ENCODE measurements at regions not wholly inside any gene's neighbourhood (a gene's known extent, or its start where the extent isn't known, plus 50 kb on each side); places are given as distances from the start of the nearest gene placed in this dataset.

DNA sequence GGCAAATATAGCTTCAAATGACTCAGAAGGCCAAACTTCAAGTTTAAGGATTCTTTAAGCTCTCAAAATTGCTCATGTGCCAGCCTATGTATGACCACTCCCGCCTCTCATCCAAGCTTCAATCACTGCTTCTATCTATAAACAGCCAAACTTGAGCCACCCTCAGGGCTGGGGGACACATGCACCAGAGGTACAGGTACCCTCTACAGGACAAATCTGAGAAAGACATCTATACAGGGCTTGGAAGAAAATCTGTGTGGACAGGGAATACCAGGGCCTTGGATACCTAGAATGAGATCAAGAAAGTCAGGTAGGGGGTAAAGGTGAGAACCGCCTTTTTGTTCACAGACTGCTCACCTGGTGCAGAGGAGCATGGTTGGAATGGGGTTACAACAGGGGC lies 217.9 kb downstream of the ATPSCKMT start:
- no peaks in the 10 kb centered on the region for H3K9me2 ChIP-seq (ENCODE audit: insufficient read depth, low read length)
- H3K79me2 ChIP-seq (ENCODE audit: insufficient read depth, low read depth, low read length) = no peaks in the 10 kb centered on the region
- CTCF ChIA-PET (ENCODE audit: unreplicated experiment) = no interaction called here
- DNase-seq (ENCODE audit: low spot score) = no peak
- H3K27ac ChIP-seq (ENCODE audit: low read depth, low read length, poor library complexity, severe bottlenecking) = no peak overlapping the region
- no peak overlapping the region for H2AFZ ChIP-seq (ENCODE audit: low read length)
- intact Hi-C loops (cut with micrococcal nuclease; ENCODE audit: unreplicated experiment) = no loop called here
- no TSS peak for BruUV-seq (replicated peaks)
- no peaks in the 10 kb centered on the region for H3K36me3 ChIP-seq (ENCODE audit: insufficient read depth, low read length)
- H3K4me1 ChIP-seq (ENCODE audit: insufficient read depth, low read length, poor library complexity, severe bottlenecking) = no peaks in the 10 kb centered on the region
- H3K4me2 ChIP-seq (ENCODE audit: low read length) = no peak overlapping the region
- H4K20me1 ChIP-seq (ENCODE audit: insufficient read depth, low read length) = no peaks in the 10 kb centered on the region
- no peaks in the 10 kb centered on the region for H3K9me3 ChIP-seq (ENCODE audit: low read length)
- TF ChIP-seq, protein P1, sequence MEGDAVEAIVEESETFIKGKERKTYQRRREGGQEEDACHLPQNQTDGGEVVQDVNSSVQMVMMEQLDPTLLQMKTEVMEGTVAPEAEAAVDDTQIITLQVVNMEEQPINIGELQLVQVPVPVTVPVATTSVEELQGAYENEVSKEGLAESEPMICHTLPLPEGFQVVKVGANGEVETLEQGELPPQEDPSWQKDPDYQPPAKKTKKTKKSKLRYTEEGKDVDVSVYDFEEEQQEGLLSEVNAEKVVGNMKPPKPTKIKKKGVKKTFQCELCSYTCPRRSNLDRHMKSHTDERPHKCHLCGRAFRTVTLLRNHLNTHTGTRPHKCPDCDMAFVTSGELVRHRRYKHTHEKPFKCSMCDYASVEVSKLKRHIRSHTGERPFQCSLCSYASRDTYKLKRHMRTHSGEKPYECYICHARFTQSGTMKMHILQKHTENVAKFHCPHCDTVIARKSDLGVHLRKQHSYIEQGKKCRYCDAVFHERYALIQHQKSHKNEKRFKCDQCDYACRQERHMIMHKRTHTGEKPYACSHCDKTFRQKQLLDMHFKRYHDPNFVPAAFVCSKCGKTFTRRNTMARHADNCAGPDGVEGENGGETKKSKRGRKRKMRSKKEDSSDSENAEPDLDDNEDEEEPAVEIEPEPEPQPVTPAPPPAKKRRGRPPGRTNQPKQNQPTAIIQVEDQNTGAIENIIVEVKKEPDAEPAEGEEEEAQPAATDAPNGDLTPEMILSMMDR (conservative IDR thresholded peaks at IDR 0.05; ENCODE audit: low read length) = no peak
- no peak for TF ChIP-seq EZH2phosphoT487 (IDR thresholded peaks at IDR 0.05; ENCODE audit: borderline replicate concordance, low read depth, low read length)
- POLR2A ChIA-PET = no interaction called here
- H3K4me3 ChIP-seq (ENCODE audit: low read depth, low read length, poor library complexity, severe bottlenecking) = no peak overlapping the region

DNA sequence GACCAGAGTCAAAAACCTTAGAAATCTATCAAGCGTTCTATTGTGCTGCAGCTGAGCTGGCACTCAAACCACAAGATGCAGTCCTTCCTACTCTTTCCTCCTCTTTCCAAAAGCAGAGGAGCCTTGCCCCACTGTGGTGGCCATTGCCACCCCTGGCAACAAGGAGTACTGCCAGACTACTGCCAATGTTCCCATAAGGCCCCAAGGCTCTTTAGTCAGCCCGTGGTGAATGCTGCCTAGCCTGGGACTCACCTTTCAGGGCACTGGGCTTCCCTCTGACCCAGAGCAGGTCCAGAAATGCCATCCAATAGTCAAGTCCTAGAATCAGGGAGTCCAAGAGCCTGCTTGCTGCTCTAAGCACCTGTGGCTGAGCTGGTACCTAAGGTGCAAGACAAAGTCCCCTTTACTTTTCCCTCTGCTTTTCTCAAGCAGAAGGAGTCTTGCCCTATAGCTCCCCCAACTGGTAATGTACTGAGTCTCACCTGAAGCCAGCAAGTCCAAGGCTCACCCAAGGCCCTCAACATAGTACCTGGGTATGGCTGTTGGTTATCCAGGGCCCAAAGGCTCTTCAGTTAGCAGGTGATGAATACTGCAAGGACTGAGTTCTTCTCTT lies 219.4 kb downstream of the ATPSCKMT start:
- H4K20me1 ChIP-seq (ENCODE audit: insufficient read depth, low read length) = no peaks in the 10 kb centered on the region
- no peaks in the 10 kb centered on the region for H3K9me3 ChIP-seq (ENCODE audit: low read length)
- DNase-seq (ENCODE audit: low spot score) = peak; percentile 7
- no peak overlapping the region for H3K27ac ChIP-seq (ENCODE audit: low read depth, low read length, poor library complexity, severe bottlenecking)
- no peaks in the 10 kb centered on the region for H3K79me2 ChIP-seq (ENCODE audit: insufficient read depth, low read depth, low read length)
- CTCF ChIA-PET (ENCODE audit: unreplicated experiment) = no interaction called here
- no peak overlapping the region for H3K4me2 ChIP-seq (ENCODE audit: low read length)
- intact Hi-C loops (cut with micrococcal nuclease; ENCODE audit: unreplicated experiment) = no loop called here
- TF ChIP-seq, protein P1 (conservative IDR thresholded peaks at IDR 0.05; ENCODE audit: low read length) = 0 out of 2 replicates have a peak, but pooled peaks have one; percentile 31
- no peak for TF ChIP-seq EZH2phosphoT487 (IDR thresholded peaks at IDR 0.05; ENCODE audit: borderline replicate concordance, low read depth, low read length)
- no peaks in the 10 kb centered on the region for H3K36me3 ChIP-seq (ENCODE audit: insufficient read depth, low read length)
- H3K9me2 ChIP-seq (ENCODE audit: insufficient read depth, low read length) = no peaks in the 10 kb centered on the region
- BruUV-seq (replicated peaks) = no TSS peak
- POLR2A ChIA-PET = no interaction called here
- no peaks in the 10 kb centered on the region for H3K4me1 ChIP-seq (ENCODE audit: insufficient read depth, low read length, poor library complexity, severe bottlenecking)
- H3K4me3 ChIP-seq (ENCODE audit: low read depth, low read length, poor library complexity, severe bottlenecking) = no peak overlapping the region
- H2AFZ ChIP-seq (ENCODE audit: low read length) = no peak overlapping the region

DNA sequence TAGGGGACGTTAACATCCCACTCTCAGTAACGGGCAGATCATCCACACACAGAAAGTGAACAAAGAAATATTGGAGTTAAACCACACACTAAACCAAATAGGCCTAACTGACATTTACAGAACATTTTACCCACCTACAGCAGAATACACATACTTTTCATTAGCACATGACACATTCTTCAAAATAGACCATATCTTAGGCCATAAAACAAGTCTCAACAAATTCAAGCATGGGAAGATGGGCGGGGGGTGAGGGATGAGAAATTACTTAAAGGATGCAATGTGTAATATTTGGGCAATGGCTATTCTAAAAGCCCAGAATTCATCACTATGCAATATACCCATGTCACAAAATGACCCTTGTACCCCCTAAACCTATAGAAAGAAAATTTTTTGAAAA lies 226.2 kb downstream of the ATPSCKMT start:
- Histone ChIP-seq H3K27ac (ENCODE audit: low read depth, low read length, poor library complexity, severe bottlenecking) (no peak overlapping the region), H4K20me1 (ENCODE audit: insufficient read depth, low read length) (no peaks in the 10 kb centered on the region), H3K9me3 (ENCODE audit: low read length) (no peaks in the 10 kb centered on the region), H2AFZ (ENCODE audit: low read length) (no peak overlapping the region), H3K79me2 (ENCODE audit: insufficient read depth, low read depth, low read length) (no peaks in the 10 kb centered on the region), H3K9me2 (ENCODE audit: insufficient read depth, low read length) (no peaks in the 10 kb centered on the region), H3K4me1 (ENCODE audit: insufficient read depth, low read length, poor library complexity, severe bottlenecking) (no peaks in the 10 kb centered on the region), H3K36me3 (ENCODE audit: insufficient read depth, low read length) (no peaks in the 10 kb centered on the region), H3K4me3 (ENCODE audit: low read depth, low read length, poor library complexity, severe bottlenecking) (no peak overlapping the region), H3K4me2 (ENCODE audit: low read length) (no peak overlapping the region)
- intact Hi-C loops (cut with micrococcal nuclease; ENCODE audit: unreplicated experiment) = no loop called here
- DNase-seq (ENCODE audit: low spot score) = no peak
- BruUV-seq (replicated peaks) = no TSS peak
- TF ChIP-seq, protein P1 (conservative IDR thresholded peaks at IDR 0.05; ENCODE audit: low read length) = no peak
- no peak for TF ChIP-seq EZH2phosphoT487 (IDR thresholded peaks at IDR 0.05; ENCODE audit: borderline replicate concordance, low read depth, low read length)
- ChIA-PET CTCF (ENCODE audit: unreplicated experiment) (no interaction called here), POLR2A (no interaction called here)
